Nephron progenitor cell (in vitro differentiated cells): ENCODE measurements at regions not wholly inside any gene's neighbourhood (a gene's known extent, or its start where the extent isn't known, plus 50 kb on each side); places are given as distances from the start of the nearest gene placed in this dataset.
A peak's percentile ranks its signal among the peaks of the same experiment; 100 is the strongest.

Experiments
- DNase-seq: peaks from one replicate; pipeline ENCODE4 v3.0.0; 2021
- H3K27ac Mint-ChIP-seq: 2 replicates; pipeline ENCODE4 v1.8.0; 2021; ENCODE audit warnings: mild to moderate bottlenecking, moderate library complexity, mixed read lengths
- H3K27me3 Mint-ChIP-seq: 2 replicates; pipeline ENCODE4 v1.8.0; 2021; ENCODE audit warnings: mild to moderate bottlenecking, low read depth, mixed read lengths; ENCODE audit not compliant: poor library complexity
- H3K36me3 Mint-ChIP-seq: 2 replicates; pipeline ENCODE4 v1.8.0; 2021; ENCODE audit warnings: low read depth, mixed read lengths
- H3K4me1 Mint-ChIP-seq: 2 replicates; pipeline ENCODE4 v1.8.0; 2021; ENCODE audit warnings: mixed read lengths
- H3K4me3 Mint-ChIP-seq: 2 replicates; pipeline ENCODE4 v1.8.0; 2021; ENCODE audit warnings: mild to moderate bottlenecking, moderate library complexity, mixed read lengths
- H3K9me3 Mint-ChIP-seq: 2 replicates; pipeline ENCODE4 v1.8.0; 2021; ENCODE audit warnings: mild to moderate bottlenecking, moderate library complexity, mixed read lengths
- CTCF ChIP-seq: fragments of 200-600 bp; sonication (generic); IDR thresholded peaks from 2 replicates; pipeline ENCODE4 v1.5.0; 2021; ENCODE audit warnings: antibody characterized with exemption

GRCh38 chr5:62030326-62030725 is 275.7 kb upstream of the KIF2A start:
- DNase-seq: no peak
- no peak for TF ChIP-seq CTCF
- Mint-ChIP-seq H3K4me3 (no peak overlapping the region), H3K36me3 (no peaks in the 10 kb centered on the region), H3K27ac (no peak overlapping the region), H3K4me1 (no peaks in the 10 kb centered on the region), H3K27me3 (peaks cover 2% of the 10 kb centered on the region), H3K9me3 (peaks cover 12% of the 10 kb centered on the region)

- H3K27me3 Mint-ChIP-seq: peaks cover 35% of the 10 kb centered on the region
- H3K9me3 Mint-ChIP-seq: peaks cover 6% of the 10 kb centered on the region
- H3K4me3 Mint-ChIP-seq: no peak overlapping the region
- no peaks in the 10 kb centered on the region for H3K36me3 Mint-ChIP-seq
- no peak for DNase-seq
- H3K4me1 Mint-ChIP-seq: peaks cover 30% of the 10 kb centered on the region
- TF ChIP-seq CTCF: no peak
- no peak overlapping the region for H3K27ac Mint-ChIP-seq
Measured at GRCh38 chr5:62038024-62038423, 268.0 kb upstream of the KIF2A start.

GRCh38 chr5:62041156-62041756 is 264.8 kb upstream of the KIF2A start:
- Mint-ChIP-seq H3K4me3 (no peak overlapping the region), H3K27me3 (peaks cover 56% of the 10 kb centered on the region), H3K9me3 (no peaks in the 10 kb centered on the region), H3K27ac (no peak overlapping the region), H3K4me1 (peaks cover 35% of the 10 kb centered on the region), H3K36me3 (no peaks in the 10 kb centered on the region)
- no peak for TF ChIP-seq CTCF
- DNase-seq: peak; percentile 9

GRCh38 chr5:62042007-62042406 is 264.0 kb upstream of the KIF2A start:
- DNase-seq: no peak
- H3K4me1 Mint-ChIP-seq: peaks cover 35% of the 10 kb centered on the region
- H3K9me3 Mint-ChIP-seq: peaks cover 3% of the 10 kb centered on the region
- no peak overlapping the region for H3K27ac Mint-ChIP-seq
- TF ChIP-seq CTCF: no peak
- peaks cover 59% of the 10 kb centered on the region for H3K27me3 Mint-ChIP-seq
- no peaks in the 10 kb centered on the region for H3K36me3 Mint-ChIP-seq
- no peak overlapping the region for H3K4me3 Mint-ChIP-seq

- Mint-ChIP-seq H3K27ac (no peak overlapping the region), H3K36me3 (no peaks in the 10 kb centered on the region), H3K27me3 (peaks cover 58% of the 10 kb centered on the region), H3K9me3 (peaks cover 9% of the 10 kb centered on the region), H3K4me3 (no peak overlapping the region), H3K4me1 (peaks cover 35% of the 10 kb centered on the region)
- TF ChIP-seq CTCF: no peak
- DNase-seq: no peak
Measured at GRCh38 chr5:62043289-62044280, 262.4 kb upstream of the KIF2A start.
